ENCODE measurements at regions not wholly inside any gene's neighbourhood (a gene's known extent, or its start where the extent isn't known, plus 50 kb on each side); places are given as distances from the start of the nearest gene placed in this dataset.

DNA sequence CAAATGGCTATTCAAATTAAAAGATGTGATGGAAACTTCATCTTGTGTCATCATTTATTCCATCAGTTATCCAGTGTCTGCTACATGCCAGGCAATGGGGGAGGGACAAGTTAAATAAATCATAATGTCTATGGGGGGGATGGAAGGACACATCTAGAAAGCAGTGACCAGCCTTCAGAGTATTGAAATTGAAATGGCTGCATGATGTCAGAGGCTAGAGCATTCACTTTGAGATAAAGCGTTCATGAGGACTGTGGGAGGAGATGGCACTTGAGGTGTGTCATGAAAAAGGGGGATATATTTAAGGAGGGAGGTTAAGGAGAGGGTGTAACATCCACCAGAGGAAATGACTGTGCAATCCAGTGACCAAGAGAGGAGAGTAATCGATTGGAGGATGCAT, 50.6 kb downstream of the SLIT2 start:
- 0% methylated on average over 2 of the region's 2 CpGs for WGBS (ENCODE audit: insufficient coverage, low coverage, missing lambda C conversion rate)
- CTCF ChIA-PET (ENCODE audit: low intra/inter-chr PET ratio): no interaction called here
- no TSS peak for BruUV-seq (replicated peaks)
- Histone ChIP-seq H3K79me2 (ENCODE audit: control insufficient read depth, insufficient read depth, low read length) (no peaks in the 10 kb centered on the region), H3K9me3 (replicated peaks; ENCODE audit: control insufficient read depth, insufficient read depth, low read depth, low read length) (no peaks in the 10 kb centered on the region), H3K4me2 (ENCODE audit: insufficient read depth, low read length) (no peak overlapping the region), H3K36me3 (ENCODE audit: control insufficient read depth, insufficient read depth, low read length) (no peaks in the 10 kb centered on the region), H4K20me1 (replicated peaks; ENCODE audit: control insufficient read depth, insufficient read depth, low read length) (no peaks in the 10 kb centered on the region), H3K4me3 (no peak overlapping the region), H3K9me1 (ENCODE audit: control insufficient read depth, insufficient read depth, low read length) (no peaks in the 10 kb centered on the region), H3K27ac (ENCODE audit: extremely low read depth, low read depth, low read length) (no peak overlapping the region), H3K4me1 (replicated peaks in 1 of 2; ENCODE audit: control insufficient read depth in 2 of 2, insufficient read depth in 2 of 2, low read length in 2 of 2) (no peaks in the 10 kb centered on the region), H3K27me3 (ENCODE audit: control insufficient read depth in 2 of 2, insufficient read depth in 2 of 2, low read length in 2 of 2) (no peaks in the 10 kb centered on the region), H2AFZ (ENCODE audit: low read depth, low read length) (no peak overlapping the region), H3K9ac (ENCODE audit: insufficient read depth in 1 of 2, low read depth in 2 of 2, low read length in 2 of 2) (no peak overlapping the region)
- no peak for TF ChIP-seq SPI1 (IDR thresholded peaks at IDR 0.05; ENCODE audit: borderline replicate concordance, low read depth, low read length)
- ATAC-seq (no peak), FAIRE-seq (no peak), DNase-seq (ENCODE audit: extremely low read depth in 1 of 4, low spot score in 3 of 4) (no peak)
- intact Hi-C loops (cut with micrococcal nuclease) (no loop called here), in situ Hi-C loops (cut with MboI) (no loop called here)
- POLR2A ChIA-PET: no interaction called here

GRCh38 chr4:20305976-20306375, 54.3 kb downstream of the SLIT2 start:
- H2AFZ ChIP-seq (ENCODE audit: low read depth, low read length): no peak overlapping the region
- in situ Hi-C loops (cut with MboI) (no loop called here), intact Hi-C loops (cut with micrococcal nuclease) (no loop called here)
- no peak overlapping the region for H3K4me3 ChIP-seq
- H3K27me3 ChIP-seq (ENCODE audit: control insufficient read depth in 2 of 2, insufficient read depth in 2 of 2, low read length in 2 of 2): no peaks in the 10 kb centered on the region
- no peak for DNase-seq (ENCODE audit: extremely low read depth in 1 of 4, low spot score in 3 of 4)
- no peak overlapping the region for H3K27ac ChIP-seq (ENCODE audit: extremely low read depth, low read depth, low read length)
- ATAC-seq: no peak
- no peaks in the 10 kb centered on the region for H3K9me3 ChIP-seq (replicated peaks; ENCODE audit: control insufficient read depth, insufficient read depth, low read depth, low read length)
- POLR2A ChIA-PET: interaction anchor here (1.1 kb wide), 1 partner anchor 14 kb away, joined by 4 read pairs; no protein-coding TSS in a partner anchor
- WGBS (ENCODE audit: insufficient coverage, low coverage, missing lambda C conversion rate): 0% methylated on average over 2 of the region's 2 CpGs
- H4K20me1 ChIP-seq (replicated peaks; ENCODE audit: control insufficient read depth, insufficient read depth, low read length): no peaks in the 10 kb centered on the region
- H3K79me2 ChIP-seq (ENCODE audit: control insufficient read depth, insufficient read depth, low read length): no peaks in the 10 kb centered on the region
- H3K4me2 ChIP-seq (ENCODE audit: insufficient read depth, low read length): no peak overlapping the region
- H3K9ac ChIP-seq (ENCODE audit: insufficient read depth in 1 of 2, low read depth in 2 of 2, low read length in 2 of 2): no peak overlapping the region
- CTCF ChIA-PET (ENCODE audit: low intra/inter-chr PET ratio): no interaction called here
- H3K4me1 ChIP-seq (replicated peaks in 1 of 2; ENCODE audit: control insufficient read depth in 2 of 2, insufficient read depth in 2 of 2, low read length in 2 of 2): no peaks in the 10 kb centered on the region
- no TSS peak for BruUV-seq (replicated peaks)
- no peaks in the 10 kb centered on the region for H3K9me1 ChIP-seq (ENCODE audit: control insufficient read depth, insufficient read depth, low read length)
- no peak for FAIRE-seq
- no peaks in the 10 kb centered on the region for H3K36me3 ChIP-seq (ENCODE audit: control insufficient read depth, insufficient read depth, low read length)
- TF ChIP-seq MAFK (IDR thresholded peaks at IDR 0.05; ENCODE audit: low read length) (no peak), TBP (optimal IDR thresholded peaks at IDR 0.05; ENCODE audit: low read depth, low read length) (no peak), ZNF740 (CRISPR knock-in tag; IDR thresholded peaks at IDR 0.05) (no peak), ZNF740 (tag; IDR thresholded peaks at IDR 0.05) (no peak), KLF16 (IDR thresholded peaks at IDR 0.05) (no peak), ZC3H8 (IDR thresholded peaks at IDR 0.05) (no peak), ZNF134 (CRISPR knock-in tag; conservative IDR thresholded peaks at IDR 0.05) (no peak), SIN3B (IDR thresholded peaks at IDR 0.05; ENCODE audit: low read depth) (no peak), NCOA1 (IDR thresholded peaks at IDR 0.05; ENCODE audit: low read depth) (no peak), RFX1 (IDR thresholded peaks at IDR 0.05) (no peak), PCBP1 (IDR thresholded peaks at IDR 0.05; ENCODE audit: low read depth, low read length, poor library complexity, severe bottlenecking) (no peak), BRD4 (IDR thresholded peaks at IDR 0.05) (no peak), BRCA1 (IDR thresholded peaks at IDR 0.05) (no peak), BRCA1 (CRISPR knock-in tag; IDR thresholded peaks at IDR 0.05) (no peak), DPF2 (IDR thresholded peaks at IDR 0.05) (no peak), COPS2 (conservative IDR thresholded peaks at IDR 0.05) (no peak), TGIF2 (CRISPR knock-in tag; IDR thresholded peaks at IDR 0.05) (no peak), MTA2 (IDR thresholded peaks at IDR 0.05; ENCODE audit: low read depth) (no peak)
